ENCODE measurements at regions not wholly inside any gene's neighbourhood (a gene's known extent, or its start where the extent isn't known, plus 50 kb on each side); places are given as distances from the start of the nearest gene placed in this dataset.
A peak's percentile ranks its signal among the peaks of the same experiment; 100 is the strongest.

DNA sequence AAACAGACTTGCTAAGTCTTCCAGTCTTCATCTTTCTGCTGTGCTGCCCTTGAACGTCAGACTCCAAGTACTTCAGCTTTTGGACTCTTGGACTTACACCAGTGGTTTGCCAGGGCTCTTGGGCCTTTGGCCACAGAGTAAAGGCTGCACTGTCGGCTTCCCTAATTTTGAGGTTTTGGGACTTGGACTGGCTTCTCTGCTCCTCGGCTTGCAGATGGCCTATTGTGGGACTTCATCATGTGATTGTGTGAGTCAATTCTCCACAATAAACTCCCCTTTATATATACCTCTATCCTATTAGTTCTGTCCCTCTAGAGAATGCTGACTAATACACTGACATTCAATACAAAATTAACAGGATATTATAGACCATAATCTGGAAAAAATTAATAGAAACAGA is 628.1 kb downstream of the PLPP3 start:
- no peak overlapping the region for H3K4me3 ChIP-seq (replicated peaks in 1 of 4; ENCODE audit: control extremely low read depth in 1 of 4, insufficient read depth in 1 of 4, low read depth in 3 of 4, low read length in 4 of 4)
- no peak overlapping the region for H3K4me2 ChIP-seq (ENCODE audit: extremely low read depth, insufficient read depth, low read length)
- H3K9me3 ChIP-seq (ENCODE audit: control insufficient read depth, insufficient read depth, low read depth, low read length), result no peaks in the 10 kb centered on the region
- H3K79me2 ChIP-seq (ENCODE audit: control insufficient read depth, insufficient read depth, low read length), result no peaks in the 10 kb centered on the region
- H3K27ac ChIP-seq (ENCODE audit: insufficient read depth, low read length), result no peak overlapping the region
- DNase-seq (ENCODE audit: low read depth in 2 of 2), result peak; percentile 8 to 25
- TF ChIP-seq EZH2 (IDR thresholded peaks at IDR 0.05; ENCODE audit: low read length, missing control alignments), result no peak
- TF ChIP-seq, protein P1, sequence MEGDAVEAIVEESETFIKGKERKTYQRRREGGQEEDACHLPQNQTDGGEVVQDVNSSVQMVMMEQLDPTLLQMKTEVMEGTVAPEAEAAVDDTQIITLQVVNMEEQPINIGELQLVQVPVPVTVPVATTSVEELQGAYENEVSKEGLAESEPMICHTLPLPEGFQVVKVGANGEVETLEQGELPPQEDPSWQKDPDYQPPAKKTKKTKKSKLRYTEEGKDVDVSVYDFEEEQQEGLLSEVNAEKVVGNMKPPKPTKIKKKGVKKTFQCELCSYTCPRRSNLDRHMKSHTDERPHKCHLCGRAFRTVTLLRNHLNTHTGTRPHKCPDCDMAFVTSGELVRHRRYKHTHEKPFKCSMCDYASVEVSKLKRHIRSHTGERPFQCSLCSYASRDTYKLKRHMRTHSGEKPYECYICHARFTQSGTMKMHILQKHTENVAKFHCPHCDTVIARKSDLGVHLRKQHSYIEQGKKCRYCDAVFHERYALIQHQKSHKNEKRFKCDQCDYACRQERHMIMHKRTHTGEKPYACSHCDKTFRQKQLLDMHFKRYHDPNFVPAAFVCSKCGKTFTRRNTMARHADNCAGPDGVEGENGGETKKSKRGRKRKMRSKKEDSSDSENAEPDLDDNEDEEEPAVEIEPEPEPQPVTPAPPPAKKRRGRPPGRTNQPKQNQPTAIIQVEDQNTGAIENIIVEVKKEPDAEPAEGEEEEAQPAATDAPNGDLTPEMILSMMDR (conservative IDR thresholded peaks at IDR 0.05 in 1 of 2, IDR thresholded peaks at IDR 0.05 in 1 of 2; ENCODE audit: low read depth in 1 of 2, low read length in 2 of 2), result no peak
- H4K20me1 ChIP-seq (ENCODE audit: control insufficient read depth, extremely low read depth, insufficient read depth, low read length), result no peaks in the 10 kb centered on the region
- H3K4me1 ChIP-seq (ENCODE audit: control insufficient read depth, extremely low read depth, insufficient read depth, low read length), result no peaks in the 10 kb centered on the region
- no peaks in the 10 kb centered on the region for H3K27me3 ChIP-seq (ENCODE audit: control insufficient read depth, insufficient read depth, low read length)
- H3K9ac ChIP-seq (ENCODE audit: insufficient read depth, low read length), result no peak overlapping the region
- H2AFZ ChIP-seq (ENCODE audit: low read length), result no peak overlapping the region
- no peaks in the 10 kb centered on the region for H3K36me3 ChIP-seq (ENCODE audit: control insufficient read depth, insufficient read depth, low read length)

DNA sequence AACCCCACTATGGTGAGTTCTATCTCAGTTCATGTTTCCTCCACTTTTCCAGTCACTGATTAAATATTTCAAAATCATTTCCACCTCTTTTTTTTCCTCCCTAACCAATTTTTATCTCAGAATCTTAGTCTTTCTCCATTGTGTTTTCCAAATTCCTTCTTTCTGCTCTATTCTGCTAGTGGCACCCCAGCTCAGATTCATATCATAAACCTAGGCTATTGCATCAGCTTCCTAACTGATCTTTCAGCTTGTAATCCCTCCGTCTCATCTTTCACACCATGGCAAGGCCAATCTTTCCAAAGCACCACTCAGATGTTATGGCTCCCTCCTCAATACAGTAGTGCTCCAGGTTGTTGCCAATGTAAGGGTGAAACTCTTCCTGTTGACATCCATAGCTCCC is 631.9 kb downstream of the PLPP3 start:
- Histone ChIP-seq H3K79me2 (ENCODE audit: control insufficient read depth, insufficient read depth, low read length) (no peaks in the 10 kb centered on the region), H3K4me2 (ENCODE audit: extremely low read depth, insufficient read depth, low read length) (no peak overlapping the region), H3K27ac (ENCODE audit: insufficient read depth, low read length) (no peak overlapping the region), H3K4me3 (replicated peaks in 1 of 4; ENCODE audit: control extremely low read depth in 1 of 4, insufficient read depth in 1 of 4, low read depth in 3 of 4, low read length in 4 of 4) (no peak overlapping the region), H4K20me1 (ENCODE audit: control insufficient read depth, extremely low read depth, insufficient read depth, low read length) (no peaks in the 10 kb centered on the region), H2AFZ (ENCODE audit: low read length) (no peak overlapping the region), H3K36me3 (ENCODE audit: control insufficient read depth, insufficient read depth, low read length) (no peaks in the 10 kb centered on the region), H3K27me3 (ENCODE audit: control insufficient read depth, insufficient read depth, low read length) (no peaks in the 10 kb centered on the region), H3K9me3 (ENCODE audit: control insufficient read depth, insufficient read depth, low read depth, low read length) (no peaks in the 10 kb centered on the region), H3K4me1 (ENCODE audit: control insufficient read depth, extremely low read depth, insufficient read depth, low read length) (no peaks in the 10 kb centered on the region), H3K9ac (ENCODE audit: insufficient read depth, low read length) (no peak overlapping the region)
- TF ChIP-seq, protein P1 (conservative IDR thresholded peaks at IDR 0.05 in 1 of 2, IDR thresholded peaks at IDR 0.05 in 1 of 2; ENCODE audit: low read depth in 1 of 2, low read length in 2 of 2), result no peak
- TF ChIP-seq EZH2 (IDR thresholded peaks at IDR 0.05; ENCODE audit: low read length, missing control alignments), result no peak
- no peak for DNase-seq (ENCODE audit: low read depth in 2 of 2)

DNA sequence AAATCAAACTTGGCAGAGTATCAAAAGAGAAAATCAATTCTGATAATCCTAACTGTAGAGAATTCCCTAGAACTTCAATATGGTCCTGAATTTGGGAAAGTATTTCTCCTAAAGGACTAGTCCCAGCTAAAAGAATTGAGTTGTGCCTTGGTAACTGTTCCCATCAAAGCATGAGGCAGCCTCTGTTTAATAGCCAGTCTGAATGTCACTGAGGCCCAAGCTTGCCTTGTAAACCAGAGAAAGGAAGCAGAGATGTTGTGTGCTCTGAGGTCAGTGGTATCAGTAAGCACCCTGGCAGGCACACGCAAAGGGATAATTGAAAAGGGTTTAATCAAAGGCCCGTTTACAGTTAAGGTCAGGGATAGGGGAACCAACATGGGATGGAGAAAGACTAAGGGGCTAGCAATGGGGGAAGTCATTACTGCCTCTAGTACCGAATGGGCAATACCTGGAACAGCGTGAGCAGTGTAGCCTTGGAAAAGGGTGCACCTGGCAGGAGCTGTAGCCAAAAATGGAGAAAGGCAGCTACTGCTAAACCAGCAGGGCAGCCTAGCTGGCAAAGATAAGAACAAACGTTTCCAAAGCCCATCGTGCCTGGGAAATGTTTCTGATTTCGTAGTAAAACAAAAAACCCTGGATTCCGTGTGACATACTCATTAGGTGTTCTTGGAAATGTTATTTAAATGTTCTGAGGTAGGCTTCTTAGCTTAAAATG is 635.5 kb downstream of the PLPP3 start:
- Histone ChIP-seq H2AFZ (ENCODE audit: low read length) (no peak overlapping the region), H3K9me3 (ENCODE audit: control insufficient read depth, insufficient read depth, low read depth, low read length) (no peaks in the 10 kb centered on the region), H3K9ac (ENCODE audit: insufficient read depth, low read length) (no peak overlapping the region), H3K4me3 (replicated peaks in 1 of 4; ENCODE audit: control extremely low read depth in 1 of 4, insufficient read depth in 1 of 4, low read depth in 3 of 4, low read length in 4 of 4) (no peak overlapping the region), H3K79me2 (ENCODE audit: control insufficient read depth, insufficient read depth, low read length) (no peaks in the 10 kb centered on the region), H3K27me3 (ENCODE audit: control insufficient read depth, insufficient read depth, low read length) (no peaks in the 10 kb centered on the region), H4K20me1 (ENCODE audit: control insufficient read depth, extremely low read depth, insufficient read depth, low read length) (no peaks in the 10 kb centered on the region), H3K27ac (ENCODE audit: insufficient read depth, low read length) (no peak overlapping the region), H3K4me1 (ENCODE audit: control insufficient read depth, extremely low read depth, insufficient read depth, low read length) (no peaks in the 10 kb centered on the region), H3K4me2 (ENCODE audit: extremely low read depth, insufficient read depth, low read length) (no peak overlapping the region), H3K36me3 (ENCODE audit: control insufficient read depth, insufficient read depth, low read length) (no peaks in the 10 kb centered on the region)
- TF ChIP-seq, protein P1 (conservative IDR thresholded peaks at IDR 0.05 in 1 of 2, IDR thresholded peaks at IDR 0.05 in 1 of 2; ENCODE audit: low read depth in 1 of 2, low read length in 2 of 2), result no peak
- no peak for TF ChIP-seq EZH2 (IDR thresholded peaks at IDR 0.05; ENCODE audit: low read length, missing control alignments)
- no peak for DNase-seq (ENCODE audit: low read depth in 2 of 2)
